HG02623 (cell line): ENCODE measurements at regions not wholly inside any gene's neighbourhood (a gene's known extent, or its start where the extent isn't known, plus 50 kb on each side); places are given as distances from the start of the nearest gene placed in this dataset.

Source experiments
- ATAC-seq: cut with Tn5 transposase; IDR thresholded peaks from one replicate; pipeline ENCODE4 v1.9.1; 2021; ENCODE audit warnings: moderate library complexity; ENCODE audit not compliant: unreplicated experiment

- ATAC-seq: no peak
These were observed 78.9 kb upstream of the F3 start for GRCh38 chr1:94620345-94621031.

DNA sequence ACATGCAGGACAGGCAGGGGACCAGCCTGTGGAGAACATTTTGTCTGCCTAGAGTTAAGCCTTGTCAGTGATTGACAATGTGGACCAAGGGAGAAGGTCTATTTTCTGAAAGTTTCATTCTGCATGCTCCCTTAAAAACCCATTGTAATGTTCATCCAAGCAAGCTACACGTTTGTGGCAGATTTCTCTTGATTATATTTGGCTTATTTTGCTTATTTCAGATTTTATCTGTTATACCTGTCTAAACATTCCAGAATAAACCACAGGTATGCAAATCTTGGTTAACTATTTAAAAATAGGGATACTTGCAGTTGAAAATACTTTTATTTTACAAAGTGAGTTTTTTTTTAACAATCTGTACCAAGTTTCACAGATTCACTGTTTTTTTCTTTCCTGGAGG, 78.2 kb upstream of the F3 start:
- ATAC-seq: no peak

DNA sequence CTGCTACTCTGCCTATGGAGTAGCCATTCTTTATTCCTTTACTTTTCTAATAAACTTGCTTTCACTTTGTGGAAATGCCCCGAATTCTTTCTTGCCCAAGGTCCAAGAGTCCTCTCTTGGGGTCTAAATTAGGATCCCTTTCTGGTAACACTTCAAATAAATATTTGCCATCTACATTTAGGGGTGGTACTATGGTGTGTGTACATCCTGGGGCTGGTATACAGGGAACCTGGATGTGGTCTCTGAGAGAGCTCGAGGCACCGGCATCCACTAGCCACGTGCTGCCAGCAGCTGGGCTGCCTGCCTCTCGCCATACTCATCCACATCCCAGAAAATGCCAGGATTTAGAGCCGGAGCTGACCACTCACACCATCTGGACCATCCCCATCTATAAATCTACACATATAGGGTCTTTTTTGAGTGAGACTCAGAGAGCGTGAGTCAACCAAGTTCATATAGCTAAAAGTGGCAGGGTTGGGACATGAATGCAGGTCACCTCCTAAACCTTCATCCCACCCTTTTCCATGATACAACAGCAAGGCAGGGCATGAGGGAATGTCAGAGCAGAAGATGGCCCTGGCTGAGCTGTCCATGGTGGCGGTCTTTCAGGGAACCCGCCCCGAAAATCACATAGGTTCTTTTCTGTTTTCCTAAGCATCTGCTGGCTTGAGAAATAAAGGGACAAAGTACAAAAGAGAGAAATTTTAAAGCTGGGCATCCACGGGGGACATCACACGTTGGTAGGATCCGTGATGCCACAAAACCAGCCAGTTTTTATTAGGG, 76.6 kb upstream of the F3 start:
- no peak for ATAC-seq

DNA sequence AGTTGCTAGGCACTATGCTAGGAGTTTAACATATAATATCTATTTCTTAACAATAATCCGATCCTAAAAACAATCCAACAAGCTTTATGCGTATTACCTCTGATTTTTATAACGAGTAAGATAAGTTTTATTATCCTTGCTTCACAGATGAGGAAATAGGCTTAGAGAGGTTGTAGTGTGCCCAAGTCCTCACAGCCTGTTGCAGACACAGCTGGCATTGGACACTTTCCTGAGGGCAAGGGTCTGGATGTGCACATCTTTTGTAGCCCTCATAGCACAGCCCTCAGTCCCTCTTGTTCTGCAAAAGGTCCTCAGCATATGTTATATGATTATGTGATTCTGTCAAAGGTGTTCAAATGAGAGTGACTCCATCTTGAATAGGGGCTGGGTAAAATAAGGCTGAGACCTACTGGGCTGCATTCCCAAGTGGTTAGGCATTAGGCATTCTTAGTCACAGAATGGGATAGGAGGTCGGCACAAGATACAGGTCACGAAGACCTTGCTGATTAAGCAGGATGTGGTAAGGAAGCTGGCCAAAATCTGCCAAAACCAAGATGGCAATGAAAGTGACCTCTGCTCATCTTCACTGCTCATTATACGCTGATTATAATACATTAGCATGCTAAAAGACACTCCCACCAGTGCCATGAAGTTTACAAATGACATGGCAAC, 75.7 kb upstream of the F3 start:
- ATAC-seq: no peak

- no peak for ATAC-seq
These were observed 74.9 kb upstream of the F3 start for GRCh38 chr1:94616506-94616905.

- no peak for ATAC-seq
These were observed 73.4 kb upstream of the F3 start for GRCh38 chr1:94614996-94615395.

DNA sequence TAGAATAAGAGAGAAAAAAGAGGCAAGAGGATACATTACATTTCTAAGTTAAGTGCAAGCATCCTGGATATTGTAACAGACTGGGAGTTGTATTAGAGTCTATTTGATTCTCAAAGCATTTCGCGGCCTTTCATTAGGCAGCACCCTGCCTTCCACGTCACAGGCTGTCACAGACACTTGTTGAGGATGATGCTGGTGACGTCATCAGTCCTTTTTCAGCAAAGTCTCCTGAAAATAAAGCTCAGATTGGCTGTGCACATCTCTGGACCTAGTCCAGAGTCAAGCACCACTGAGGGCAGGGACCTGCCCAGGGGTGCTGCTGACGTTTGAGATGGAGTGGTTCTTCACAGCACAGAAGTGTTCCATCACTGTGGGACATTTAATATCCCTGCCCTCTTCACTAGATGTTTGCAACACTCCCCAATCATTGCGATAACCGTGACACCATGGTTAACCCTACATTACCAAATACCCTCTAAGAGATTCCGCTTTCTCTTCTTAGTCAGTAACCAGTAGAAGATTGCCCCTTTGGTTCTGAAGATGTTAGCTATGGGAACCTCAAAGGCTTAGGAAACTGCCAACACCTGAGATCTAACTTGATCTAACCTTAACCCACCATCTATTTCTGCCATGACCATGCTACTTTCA, 72.7 kb upstream of the F3 start:
- ATAC-seq: no peak

- ATAC-seq: no peak
These were observed 71.1 kb upstream of the F3 start for GRCh38 chr1:94612525-94613204.

DNA sequence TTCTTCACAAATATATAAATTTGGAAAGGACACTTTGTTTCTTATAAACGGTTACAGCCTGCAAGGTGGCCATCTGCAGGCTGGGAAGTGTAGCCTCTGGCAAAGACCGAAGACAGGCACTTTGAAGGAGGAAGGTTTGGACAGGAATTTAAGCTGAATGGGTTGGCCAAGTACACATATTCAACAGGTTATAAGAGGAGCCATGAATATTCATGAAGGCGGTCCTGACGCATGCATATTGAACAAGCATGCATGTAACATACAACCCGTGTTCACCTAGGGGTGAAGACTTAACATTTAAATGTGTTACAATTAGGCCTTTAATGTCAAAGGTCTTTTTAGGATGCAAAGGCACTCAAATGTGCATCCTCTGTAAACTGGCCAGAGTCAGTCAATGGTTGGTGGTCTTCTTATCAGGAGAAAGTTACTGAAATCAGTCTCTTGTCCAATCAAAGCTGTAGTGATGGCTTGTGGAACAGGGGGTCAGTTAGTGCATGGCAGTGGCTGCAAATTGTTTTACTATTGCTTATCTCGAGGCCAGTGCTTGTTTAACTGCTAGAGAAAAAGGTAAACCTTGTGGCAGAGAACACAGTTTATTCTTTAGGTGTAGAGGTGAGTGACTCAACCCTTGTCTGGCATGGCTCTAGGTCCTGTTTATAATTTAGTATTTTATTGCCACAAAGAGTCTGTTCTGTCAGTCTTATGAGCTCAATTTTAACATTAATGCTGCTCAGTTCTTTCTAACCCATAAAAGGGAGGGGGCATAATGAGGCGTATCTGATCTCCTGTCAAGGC, 70.3 kb upstream of the F3 start:
- no peak for ATAC-seq

DNA sequence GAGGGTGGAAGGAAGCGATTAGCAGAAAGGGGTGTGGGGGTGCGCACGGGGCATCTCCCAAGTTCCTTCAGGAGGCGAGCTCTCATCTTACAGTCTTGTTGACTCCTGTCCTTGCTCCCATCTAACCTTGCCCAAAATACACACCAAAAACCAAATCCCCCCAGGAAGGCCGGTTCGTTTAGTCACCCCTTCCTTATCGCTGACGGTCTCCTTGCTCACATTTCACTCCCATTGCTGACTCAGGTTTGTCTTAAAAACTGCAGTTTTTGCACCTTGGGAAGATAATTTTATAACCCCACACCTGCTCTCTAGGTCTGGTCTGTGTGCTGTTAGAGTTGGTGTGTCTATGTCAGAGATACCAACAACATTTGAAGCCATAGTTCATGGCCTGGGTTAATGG, 68.1 kb upstream of the F3 start:
- no peak for ATAC-seq

GRCh38 chr1:94608852-94609530, 67.4 kb upstream of the F3 start:
- no peak for ATAC-seq

DNA sequence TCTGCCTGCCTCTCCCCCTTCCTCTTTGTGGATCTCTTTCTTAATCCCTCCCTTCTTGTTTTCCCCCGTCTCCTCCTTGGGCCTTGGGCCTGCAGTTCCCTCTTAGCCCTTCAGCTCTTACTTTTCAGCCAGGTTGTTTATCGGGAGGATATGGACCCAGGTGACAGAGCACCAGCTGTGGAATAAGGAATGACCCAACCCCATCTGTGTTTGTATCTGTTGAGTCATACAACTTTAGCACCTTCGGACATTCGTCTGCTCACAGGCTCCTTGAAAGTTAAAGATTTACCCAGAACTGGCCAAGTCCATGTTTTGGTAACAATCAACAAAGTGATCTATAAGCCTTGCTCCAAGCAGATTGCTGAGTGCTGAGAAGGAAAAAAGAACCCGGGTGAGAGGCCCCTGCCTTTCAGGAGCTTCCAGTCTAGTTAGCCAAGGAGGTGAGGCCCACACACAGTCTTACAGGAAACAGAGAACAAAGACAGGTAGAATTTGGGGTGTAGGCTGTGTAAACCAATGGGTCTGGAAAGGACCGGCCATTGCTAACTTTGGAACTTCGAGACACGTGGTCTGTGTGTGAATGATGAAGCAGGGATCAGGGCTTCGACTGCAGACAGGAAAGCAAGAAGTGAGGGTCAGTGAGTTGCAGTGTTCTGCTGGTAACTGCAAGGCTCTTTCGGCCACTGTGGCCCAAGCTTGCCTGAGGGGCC, 66.7 kb upstream of the F3 start:
- no peak for ATAC-seq

- no peak for ATAC-seq
These were observed 65.8 kb upstream of the F3 start for GRCh38 chr1:94607398-94607797.

DNA sequence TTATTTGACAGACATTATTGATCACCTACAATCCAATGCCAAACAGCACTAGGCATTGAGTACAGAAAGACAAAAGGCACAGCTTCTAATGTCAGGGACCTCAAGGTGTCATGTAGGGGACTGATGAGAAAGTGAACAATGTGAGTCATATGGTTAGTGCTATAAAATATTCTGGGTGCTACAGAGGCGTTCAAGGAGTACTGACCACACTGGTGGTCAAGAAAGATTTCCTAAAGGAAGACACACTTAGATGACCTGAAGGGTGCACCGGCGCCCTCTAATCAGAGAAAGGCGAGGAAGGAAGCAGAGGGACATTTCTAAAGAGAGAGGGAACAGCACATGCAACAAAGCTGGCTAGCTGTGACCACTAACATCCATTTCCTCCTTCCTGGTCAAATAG, 64.9 kb upstream of the F3 start:
- ATAC-seq: no peak

GRCh38 chr1:94603663-94604062, 62.1 kb upstream of the F3 start:
- no peak for ATAC-seq

GRCh38 chr1:94602802-94603625, 61.5 kb upstream of the F3 start:
- no peak for ATAC-seq

DNA sequence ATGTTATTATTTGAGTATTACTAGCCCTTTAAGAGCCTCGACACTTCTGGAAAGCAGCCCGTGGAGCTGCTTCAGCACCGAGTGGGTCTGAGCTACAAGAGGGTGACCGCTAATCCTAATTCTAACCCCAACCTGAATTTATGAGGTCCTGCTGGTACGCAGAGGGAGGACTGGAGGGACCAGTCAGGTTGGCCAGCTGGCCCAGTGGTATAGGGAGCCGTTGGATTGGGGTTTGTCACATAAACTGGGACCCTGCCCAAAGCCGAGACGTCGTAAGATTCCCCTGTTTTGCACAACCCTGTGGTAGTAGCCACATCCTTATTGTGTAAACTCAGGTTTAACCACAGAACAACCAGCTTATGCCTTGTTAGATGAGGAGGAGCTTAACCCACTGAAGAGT, 60.8 kb upstream of the F3 start:
- no peak for ATAC-seq

- no peak for ATAC-seq
These were observed 59.0 kb upstream of the F3 start for GRCh38 chr1:94600556-94600955.
